ENCODE measurements at regions not wholly inside any gene's neighbourhood (a gene's known extent, or its start where the extent isn't known, plus 50 kb on each side); places are given as distances from the start of the nearest gene placed in this dataset.
"Not testable (repeated sequence)": the region's sequence is repeated elsewhere in the genome, so short reads cannot be mapped to it uniquely, and the experiment has no call there.

- Histone ChIP-seq H3K27ac (no peak overlapping the region), H3K27me3 (no peaks in the 10 kb centered on the region), H3K4me3 (no peak overlapping the region), H3K4me1 (peaks cover 6 to 66% (median 49%) of the 10 kb centered on the region in 4 donors), H3K36me3 (no peaks in the 10 kb centered on the region), H3K9me3 (no peaks in the 10 kb centered on the region)
- WGBS, 5 donors = 88 to 98% (median 93%) methylated on average over 2 of the region's 2 CpGs
- no peak for DNase-seq
- TF ChIP-seq POLR2A (IDR thresholded peaks at IDR 0.05) (no peak), POLR2AphosphoS5 (IDR thresholded peaks at IDR 0.05) (no peak), EP300 (IDR thresholded peaks at IDR 0.05) (no peak)
- intact Hi-C loops (cut with DNase I; ENCODE audit: low total_unique reads) = no loop called here
These were observed 149.0 kb upstream of the DPH6 start for GRCh38 chr15:35695003-35695402.

- H3K9me3 ChIP-seq = no peaks in the 10 kb centered on the region
- no peaks in the 10 kb centered on the region for H3K36me3 ChIP-seq
- DNase-seq = no peak
- H3K27ac ChIP-seq = peak overlapping the region in 3 of 5 donors; percentile 37 to 50 (median 38)
- intact Hi-C loops (cut with DNase I; ENCODE audit: low total_unique reads) = no loop called here
- H3K27me3 ChIP-seq = no peaks in the 10 kb centered on the region
- 72 to 82% (median 75%) methylated on average over 5 of the region's 5 CpGs for WGBS, 5 donors
- TF ChIP-seq POLR2AphosphoS5 (IDR thresholded peaks at IDR 0.05) (no peak), EP300 (IDR thresholded peaks at IDR 0.05) (no peak), CTCF (IDR thresholded peaks at IDR 0.05) (no peak), POLR2A (IDR thresholded peaks at IDR 0.05) (no peak)
- H3K4me1 ChIP-seq = peaks cover 6 to 48% (median 36%) of the 10 kb centered on the region in 4 donors
- no peak overlapping the region for H3K4me3 ChIP-seq
These were observed 150.8 kb upstream of the DPH6 start for GRCh38 chr15:35696767-35697231.

- peaks cover 6 to 39% (median 33%) of the 10 kb centered on the region in 4 donors for H3K4me1 ChIP-seq
- H3K4me3 ChIP-seq = no peak overlapping the region
- intact Hi-C loops (cut with DNase I; ENCODE audit: low total_unique reads) = no loop called here
- no peaks in the 10 kb centered on the region for H3K9me3 ChIP-seq
- peak overlapping the region in 3 of 5 donors; percentile 37 to 50 (median 38) for H3K27ac ChIP-seq
- no peaks in the 10 kb centered on the region for H3K27me3 ChIP-seq
- peak in 1 of 2 donors; percentile 60 for DNase-seq
- 17 to 25% (median 19%) methylated on average over 8 of the region's 8 CpGs for WGBS, 5 donors
- TF ChIP-seq POLR2AphosphoS5 (IDR thresholded peaks at IDR 0.05) = peak in 2 of 3 donors; percentile 9 to 32
- no peak for TF ChIP-seq EP300 (IDR thresholded peaks at IDR 0.05)
- H3K36me3 ChIP-seq = no peaks in the 10 kb centered on the region
These were observed 151.8 kb upstream of the DPH6 start for GRCh38 chr15:35697549-35698299.

- no peak overlapping the region for H3K27ac ChIP-seq
- no peak overlapping the region for H3K4me3 ChIP-seq
- WGBS, 5 donors = 71 to 82% (median 80%) methylated on average over 4 of the region's 4 CpGs
- TF ChIP-seq EP300 (IDR thresholded peaks at IDR 0.05) (no peak), POLR2AphosphoS5 (IDR thresholded peaks at IDR 0.05) (no peak), CTCF (IDR thresholded peaks at IDR 0.05) (no peak), POLR2A (IDR thresholded peaks at IDR 0.05) (no peak)
- no peaks in the 10 kb centered on the region for H3K36me3 ChIP-seq
- no peaks in the 10 kb centered on the region for H3K27me3 ChIP-seq
- H3K9me3 ChIP-seq = no peaks in the 10 kb centered on the region
- H3K4me1 ChIP-seq = peaks cover 6 to 35% (median 30%) of the 10 kb centered on the region in 4 donors
- intact Hi-C loops (cut with DNase I; ENCODE audit: low total_unique reads) = no loop called here
- DNase-seq = no peak
These were observed 152.4 kb upstream of the DPH6 start for GRCh38 chr15:35698331-35698730.

- intact Hi-C loops (cut with DNase I; ENCODE audit: low total_unique reads) = no loop called here
- DNase-seq = no peak
- Histone ChIP-seq H3K4me3 (no peak overlapping the region), H3K4me1 (peaks cover 6 to 28% (median 24%) of the 10 kb centered on the region in 4 donors), H3K27ac (no peak overlapping the region), H3K27me3 (no peaks in the 10 kb centered on the region), H3K36me3 (no peaks in the 10 kb centered on the region), H3K9me3 (no peaks in the 10 kb centered on the region)
- 28 to 45% (median 42%) methylated on average over 2 of the region's 2 CpGs for WGBS, 5 donors
- TF ChIP-seq EP300 (IDR thresholded peaks at IDR 0.05) (no peak), CTCF (IDR thresholded peaks at IDR 0.05) (no peak), POLR2A (IDR thresholded peaks at IDR 0.05) (no peak), POLR2AphosphoS5 (IDR thresholded peaks at IDR 0.05) (no peak)
These were observed 153.1 kb upstream of the DPH6 start for GRCh38 chr15:35698966-35699575.

GRCh38 chr15:35700091-35700593, 154.2 kb upstream of the DPH6 start:
- H3K36me3 ChIP-seq; intact Hi-C loops (cut with DNase I; ENCODE audit: low total_unique reads); H3K27me3 ChIP-seq; H3K27ac ChIP-seq; H3K9me3 ChIP-seq; H3K4me3 ChIP-seq; DNase-seq: not testable (repeated sequence)
- peaks cover 7 to 37% (median 27%) of the 10 kb centered on the region in 4 donors for H3K4me1 ChIP-seq
- WGBS, 5 donors = 65 to 88% (median 78%) methylated on average over 5 of the region's 5 CpGs
